HCT116 (cell line): ENCODE measurements at regions not wholly inside any gene's neighbourhood (a gene's known extent, or its start where the extent isn't known, plus 50 kb on each side); places are given as distances from the start of the nearest gene placed in this dataset.

Source experiments
- ATAC-seq: fragments of 200-7000 bp; cut with Tn5 transposase; 2 replicates; pipeline ENCODE4 v1.9.1; 2020; ENCODE audit warnings: mild to moderate bottlenecking, moderate library complexity
- BruUV-seq: library from RNA; stranded (reverse); fragments of 400-500 nt; replicated peaks from 2 replicates; lab custom pipeline; 2021; lab: Mats Ljungman, UMichigan
- CTCF ChIA-PET: fragments of 300-600 bp; sonication (Branson Sonifier 250); formaldehyde crosslinking; loops from one replicate; lab custom pipeline; 2021; ENCODE audit warnings: antibody characterized with exemption; lab: Charles Lee
- POLR2A ChIA-PET: fragments of 300-600, 350-600 bp; sonication (Branson Sonifier 250); formaldehyde crosslinking; loops from one replicate; lab custom pipeline; 2021; ENCODE audit warnings: antibody characterized with exemption; lab: Charles Lee
- RAD21 ChIA-PET, 2 experiments: fragments of 300-600 bp; sonication (Branson Sonifier 250); formaldehyde crosslinking; loops; one replicate each; lab custom pipeline; 2023; ENCODE audit warnings: low total read pairs in 2 of 2; ENCODE audit not compliant: uncharacterized antibody in 2 of 2, unreplicated experiment in 2 of 2, low non-redundant PET in 1 of 2; lab: Charles Lee
- DNase-seq: peaks from one replicate; pipeline ENCODE4 v3.0.0-alpha.2; 2010; ENCODE audit warnings: low read depth, low spot score
- H2AFZ ChIP-seq: fragments of 200-600 bp; shearing (Covaris generic), sonication (generic); 2 replicates; pipeline ENCODE4 v1.6.1; 2017; ENCODE audit warnings: low read depth, mixed run types, mixed read lengths, antibody characterized with exemption, low read length; ENCODE audit not compliant: poor library complexity, severe bottlenecking
- H3K27ac ChIP-seq: 2 replicates; pipeline ENCODE4 v1.5.1; 2012; ENCODE audit warnings: low read depth, low read length
- H3K27me3 ChIP-seq: fragments of 200-600 bp; sonication (generic); 2 replicates; pipeline ENCODE4 v1.6.1; 2016; ENCODE audit warnings: mixed run types, low read length, mixed read lengths; ENCODE audit not compliant: insufficient read depth
- H3K36me3 ChIP-seq, 2 experiments: fragments of 200-500 bp in 1 of 2; fragments of 200-600 bp in 1 of 2; sonication (Bioruptor generic) in 1 of 2; sonication (generic) in 1 of 2; 2 replicates each; pipeline versions ENCODE4 v1.5.1 to v1.6.1; 2014 to 2016; ENCODE audit warnings: low read length in 2 of 2, inconsistent platforms in 1 of 2, mixed read lengths in 1 of 2, mixed run types in 1 of 2; ENCODE audit not compliant: insufficient read depth in 2 of 2, control insufficient read depth in 1 of 2
- H3K4me1 ChIP-seq, 2 experiments: fragments of 200-600 bp in 1 of 2; sonication (generic) in 1 of 2; 2 replicates each; pipeline versions ENCODE4 v1.5.1 to v1.6.1; 2012 to 2017; ENCODE audit warnings: low read length in 2 of 2, inconsistent platforms in 1 of 2, mild to moderate bottlenecking in 1 of 2, mixed read lengths in 1 of 2, mixed run types in 1 of 2, moderate library complexity in 1 of 2; ENCODE audit not compliant: insufficient read depth in 2 of 2, control insufficient read depth in 1 of 2
- H3K4me2 ChIP-seq: fragments of 200-600 bp; sonication (generic); 2 replicates; pipeline ENCODE4 v1.6.1; 2017; ENCODE audit warnings: mixed run types, low read length, mixed read lengths
- H3K4me3 ChIP-seq, 2 experiments: fragments of 200-600 bp in 1 of 2; sonication (generic) in 1 of 2; replicated peaks in 1 of 2; 2 replicates each; pipeline ENCODE4 v1.5.1; 2011 to 2016; ENCODE audit warnings: low read length in 2 of 2, control low read depth in 1 of 2, low read depth in 1 of 2, mild to moderate bottlenecking in 1 of 2, mixed read lengths in 1 of 2, mixed run types in 1 of 2
- H3K79me2 ChIP-seq: fragments of 200-600 bp; sonication (generic); 2 replicates; pipeline ENCODE4 v1.6.1; 2017; ENCODE audit warnings: mild to moderate bottlenecking, mixed run types, low read length, moderate library complexity, mixed read lengths; ENCODE audit not compliant: insufficient read depth
- H3K9ac ChIP-seq: fragments of 200-600 bp; sonication (generic); 2 replicates; pipeline ENCODE4 v1.6.1; 2016; ENCODE audit warnings: low read length, mixed read lengths
- H3K9me2 ChIP-seq: fragments of 200-600 bp; sonication (generic), shearing (Covaris generic); 2 replicates; pipeline ENCODE4 v1.6.1; 2017; ENCODE audit warnings: mixed run types, mild to moderate bottlenecking, moderate library complexity; ENCODE audit not compliant: insufficient read depth
- H3K9me3 ChIP-seq, 2 experiments: fragments of 200-500 bp in 1 of 2; fragments of 200-600 bp in 1 of 2; sonication (Bioruptor generic) in 1 of 2; sonication (generic) in 1 of 2; 2 replicates each; pipeline ENCODE4 v1.6.1; 2014 to 2017; ENCODE audit warnings: low read length in 2 of 2, mixed read lengths in 2 of 2, inconsistent platforms in 1 of 2, low read depth in 1 of 2, mild to moderate bottlenecking in 1 of 2, mixed run types in 1 of 2, moderate library complexity in 1 of 2; ENCODE audit not compliant: control insufficient read depth in 1 of 2, insufficient read depth in 1 of 2
- H4K20me1 ChIP-seq: fragments of 200-600 bp; sonication (generic), shearing (Covaris generic); 2 replicates; pipeline ENCODE4 v1.6.1; 2017; ENCODE audit warnings: mixed run types, mild to moderate bottlenecking, moderate library complexity; ENCODE audit not compliant: insufficient read depth
- CBX3 ChIP-seq: IDR thresholded peaks from 2 replicates; pipeline ENCODE4 v1.6.1; 2012; ENCODE audit warnings: low read depth
- ELF1 ChIP-seq: IDR thresholded peaks from 2 replicates; pipeline ENCODE4 v1.6.1; 2012; ENCODE audit warnings: low read depth, borderline replicate concordance
- EZH2 ChIP-seq: fragments of 200-600 bp; sonication (generic); IDR thresholded peaks from 2 replicates; pipeline ENCODE4 v1.6.1; 2017; ENCODE audit warnings: antibody characterized with exemption, mixed run types
- FOSL1 ChIP-seq: IDR thresholded peaks from 2 replicates; pipeline ENCODE4 v1.6.1; 2012; ENCODE audit warnings: low read depth
- JUND ChIP-seq: IDR thresholded peaks from 2 replicates; pipeline ENCODE4 v1.6.1; 2012
- POLR2A ChIP-seq: IDR thresholded peaks from 2 replicates; pipeline ENCODE4 v1.7.0; 2011; ENCODE audit warnings: borderline replicate concordance; ENCODE audit not compliant: insufficient read depth, insufficient read length; ENCODE audit errors: extremely low read depth
- POLR2AphosphoS5 ChIP-seq: IDR thresholded peaks from 2 replicates; pipeline ENCODE4 v1.6.1; 2011; ENCODE audit warnings: mild to moderate bottlenecking, low read depth, low read length, moderate library complexity
- SIN3A ChIP-seq: IDR thresholded peaks from 2 replicates; pipeline ENCODE4 v1.6.1; 2012; ENCODE audit warnings: low read depth
- SP1 ChIP-seq: IDR thresholded peaks from 2 replicates; pipeline ENCODE4 v1.6.1; 2012; ENCODE audit warnings: low read depth
- SRF ChIP-seq: IDR thresholded peaks from 2 replicates; pipeline ENCODE4 v1.6.1; 2012; ENCODE audit warnings: low read depth
- YY1 ChIP-seq: IDR thresholded peaks from 2 replicates; pipeline ENCODE4 v1.6.1; 2011; ENCODE audit warnings: low read length, low read depth, moderate library complexity, mild to moderate bottlenecking; ENCODE audit not compliant: insufficient replicate concordance; ENCODE audit errors: extremely low read depth
- ZFX ChIP-seq: fragments of 450-650 bp; IDR thresholded peaks from 2 replicates; pipeline ENCODE4 v1.6.1; 2017
- ZNF274 ChIP-seq: fragments of 200-500 bp; sonication (Bioruptor generic); IDR thresholded peaks from 2 replicates; pipeline ENCODE4 v1.6.1; 2014; ENCODE audit warnings: mild to moderate bottlenecking, low read depth, low read length, inconsistent platforms
- intact Hi-C: fragments of 100-400 bp; cut with micrococcal nuclease; formaldehyde crosslinking; loops from 2 replicates; pipeline ENCODE4 v1.10.0; 2022
- TF ChIP-seq, protein P1 (sequence below): IDR thresholded peaks from 2 replicates; pipeline ENCODE4 v1.6.1; 2012; ENCODE audit warnings: low read depth
- TF ChIP-seq, protein P2 (sequence below), 3 experiments: fragments of 200-600 bp in 1 of 3; sonication (generic) in 1 of 3; IDR thresholded peaks in 2 of 3; conservative IDR thresholded peaks in 1 of 3; 2 replicates each; pipeline ENCODE4 v1.5.1; 2012 to 2017; ENCODE audit warnings: low read depth in 2 of 3, low read length in 2 of 3, antibody characterized with exemption in 1 of 3, borderline replicate concordance in 1 of 3, control low read depth in 1 of 3, mild to moderate bottlenecking in 1 of 3, mixed read lengths in 1 of 3, mixed run types in 1 of 3, moderate library complexity in 1 of 3; ENCODE audit not compliant: insufficient read depth in 1 of 3
- TF ChIP-seq, protein P3 (sequence below): IDR thresholded peaks from 2 replicates; pipeline ENCODE4 v1.6.1; 2011; ENCODE audit warnings: mild to moderate bottlenecking, low read length, moderate library complexity; ENCODE audit not compliant: insufficient replicate concordance; ENCODE audit errors: extremely low read depth
- TF ChIP-seq, protein P4 (sequence below): IDR thresholded peaks from 2 replicates; pipeline ENCODE4 v1.6.1; 2012
- TF ChIP-seq, protein P5 (sequence below): IDR thresholded peaks from 2 replicates; pipeline ENCODE4 v1.6.1; 2012

DNA sequence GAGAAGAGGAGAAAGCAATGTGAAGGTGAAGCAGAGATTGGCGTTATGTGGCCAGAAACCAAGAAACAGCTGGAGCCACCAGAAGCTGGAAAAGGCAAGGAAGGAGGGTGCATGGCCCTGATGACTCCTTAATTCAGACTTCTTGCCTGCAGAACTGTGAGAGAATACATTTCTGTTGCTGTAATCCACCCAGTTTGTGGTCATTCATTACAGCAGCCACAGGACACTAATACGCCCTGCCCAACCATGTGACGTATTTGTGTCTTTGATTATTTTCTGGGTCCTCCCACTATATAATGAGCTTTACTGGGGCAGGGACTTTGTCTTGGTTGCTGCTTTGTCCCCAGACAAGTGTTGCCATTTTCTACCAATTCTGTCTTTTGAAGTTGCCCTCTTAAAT, 64.5 kb upstream of the MITF start:
- Histone ChIP-seq H3K27ac (no peak overlapping the region), H3K9me3 (no peaks in the 10 kb centered on the region), H3K79me2 (no peaks in the 10 kb centered on the region), H3K4me1 (no peaks in the 10 kb centered on the region), H3K27me3 (no peaks in the 10 kb centered on the region), H4K20me1 (no peaks in the 10 kb centered on the region), H2AFZ (no peak overlapping the region), H3K4me3 (no peak overlapping the region), H3K9ac (no peak overlapping the region), H3K9me2 (no peaks in the 10 kb centered on the region), H3K36me3 (no peaks in the 10 kb centered on the region), H3K4me2 (no peak overlapping the region)
- ATAC-seq (no peak), DNase-seq (no peak)
- no peak for TF ChIP-seq SIN3A
- TF ChIP-seq ZNF274 = no peak
- TF ChIP-seq, protein P1, sequence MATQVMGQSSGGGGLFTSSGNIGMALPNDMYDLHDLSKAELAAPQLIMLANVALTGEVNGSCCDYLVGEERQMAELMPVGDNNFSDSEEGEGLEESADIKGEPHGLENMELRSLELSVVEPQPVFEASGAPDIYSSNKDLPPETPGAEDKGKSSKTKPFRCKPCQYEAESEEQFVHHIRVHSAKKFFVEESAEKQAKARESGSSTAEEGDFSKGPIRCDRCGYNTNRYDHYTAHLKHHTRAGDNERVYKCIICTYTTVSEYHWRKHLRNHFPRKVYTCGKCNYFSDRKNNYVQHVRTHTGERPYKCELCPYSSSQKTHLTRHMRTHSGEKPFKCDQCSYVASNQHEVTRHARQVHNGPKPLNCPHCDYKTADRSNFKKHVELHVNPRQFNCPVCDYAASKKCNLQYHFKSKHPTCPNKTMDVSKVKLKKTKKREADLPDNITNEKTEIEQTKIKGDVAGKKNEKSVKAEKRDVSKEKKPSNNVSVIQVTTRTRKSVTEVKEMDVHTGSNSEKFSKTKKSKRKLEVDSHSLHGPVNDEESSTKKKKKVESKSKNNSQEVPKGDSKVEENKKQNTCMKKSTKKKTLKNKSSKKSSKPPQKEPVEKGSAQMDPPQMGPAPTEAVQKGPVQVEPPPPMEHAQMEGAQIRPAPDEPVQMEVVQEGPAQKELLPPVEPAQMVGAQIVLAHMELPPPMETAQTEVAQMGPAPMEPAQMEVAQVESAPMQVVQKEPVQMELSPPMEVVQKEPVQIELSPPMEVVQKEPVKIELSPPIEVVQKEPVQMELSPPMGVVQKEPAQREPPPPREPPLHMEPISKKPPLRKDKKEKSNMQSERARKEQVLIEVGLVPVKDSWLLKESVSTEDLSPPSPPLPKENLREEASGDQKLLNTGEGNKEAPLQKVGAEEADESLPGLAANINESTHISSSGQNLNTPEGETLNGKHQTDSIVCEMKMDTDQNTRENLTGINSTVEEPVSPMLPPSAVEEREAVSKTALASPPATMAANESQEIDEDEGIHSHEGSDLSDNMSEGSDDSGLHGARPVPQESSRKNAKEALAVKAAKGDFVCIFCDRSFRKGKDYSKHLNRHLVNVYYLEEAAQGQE = no peak
- no peak for TF ChIP-seq YY1
- TF ChIP-seq, protein P2, sequence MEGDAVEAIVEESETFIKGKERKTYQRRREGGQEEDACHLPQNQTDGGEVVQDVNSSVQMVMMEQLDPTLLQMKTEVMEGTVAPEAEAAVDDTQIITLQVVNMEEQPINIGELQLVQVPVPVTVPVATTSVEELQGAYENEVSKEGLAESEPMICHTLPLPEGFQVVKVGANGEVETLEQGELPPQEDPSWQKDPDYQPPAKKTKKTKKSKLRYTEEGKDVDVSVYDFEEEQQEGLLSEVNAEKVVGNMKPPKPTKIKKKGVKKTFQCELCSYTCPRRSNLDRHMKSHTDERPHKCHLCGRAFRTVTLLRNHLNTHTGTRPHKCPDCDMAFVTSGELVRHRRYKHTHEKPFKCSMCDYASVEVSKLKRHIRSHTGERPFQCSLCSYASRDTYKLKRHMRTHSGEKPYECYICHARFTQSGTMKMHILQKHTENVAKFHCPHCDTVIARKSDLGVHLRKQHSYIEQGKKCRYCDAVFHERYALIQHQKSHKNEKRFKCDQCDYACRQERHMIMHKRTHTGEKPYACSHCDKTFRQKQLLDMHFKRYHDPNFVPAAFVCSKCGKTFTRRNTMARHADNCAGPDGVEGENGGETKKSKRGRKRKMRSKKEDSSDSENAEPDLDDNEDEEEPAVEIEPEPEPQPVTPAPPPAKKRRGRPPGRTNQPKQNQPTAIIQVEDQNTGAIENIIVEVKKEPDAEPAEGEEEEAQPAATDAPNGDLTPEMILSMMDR (IDR thresholded peaks at IDR 0.05 in 2 of 3, conservative IDR thresholded peaks at IDR 0.05 in 1 of 3; ENCODE audit: borderline replicate concordance in 1 of 3, insufficient read depth in 1 of 3, low read depth in 2 of 3, low read length in 2 of 3) = no peak
- TF ChIP-seq SP1 = no peak
- TF ChIP-seq ZFX = no peak
- TF ChIP-seq, protein P3, sequence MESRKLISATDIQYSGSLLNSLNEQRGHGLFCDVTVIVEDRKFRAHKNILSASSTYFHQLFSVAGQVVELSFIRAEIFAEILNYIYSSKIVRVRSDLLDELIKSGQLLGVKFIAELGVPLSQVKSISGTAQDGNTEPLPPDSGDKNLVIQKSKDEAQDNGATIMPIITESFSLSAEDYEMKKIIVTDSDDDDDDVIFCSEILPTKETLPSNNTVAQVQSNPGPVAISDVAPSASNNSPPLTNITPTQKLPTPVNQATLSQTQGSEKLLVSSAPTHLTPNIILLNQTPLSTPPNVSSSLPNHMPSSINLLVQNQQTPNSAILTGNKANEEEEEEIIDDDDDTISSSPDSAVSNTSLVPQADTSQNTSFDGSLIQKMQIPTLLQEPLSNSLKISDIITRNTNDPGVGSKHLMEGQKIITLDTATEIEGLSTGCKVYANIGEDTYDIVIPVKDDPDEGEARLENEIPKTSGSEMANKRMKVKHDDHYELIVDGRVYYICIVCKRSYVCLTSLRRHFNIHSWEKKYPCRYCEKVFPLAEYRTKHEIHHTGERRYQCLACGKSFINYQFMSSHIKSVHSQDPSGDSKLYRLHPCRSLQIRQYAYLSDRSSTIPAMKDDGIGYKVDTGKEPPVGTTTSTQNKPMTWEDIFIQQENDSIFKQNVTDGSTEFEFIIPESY = no peak
- no peak for TF ChIP-seq ELF1
- TF ChIP-seq, protein P4, sequence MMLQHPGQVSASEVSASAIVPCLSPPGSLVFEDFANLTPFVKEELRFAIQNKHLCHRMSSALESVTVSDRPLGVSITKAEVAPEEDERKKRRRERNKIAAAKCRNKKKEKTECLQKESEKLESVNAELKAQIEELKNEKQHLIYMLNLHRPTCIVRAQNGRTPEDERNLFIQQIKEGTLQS = no peak
- TF ChIP-seq, protein P5, sequence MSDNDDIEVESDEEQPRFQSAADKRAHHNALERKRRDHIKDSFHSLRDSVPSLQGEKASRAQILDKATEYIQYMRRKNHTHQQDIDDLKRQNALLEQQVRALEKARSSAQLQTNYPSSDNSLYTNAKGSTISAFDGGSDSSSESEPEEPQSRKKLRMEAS = no peak
- no peak for TF ChIP-seq FOSL1
- TF ChIP-seq EZH2 = no peak
- TF ChIP-seq JUND = no peak
- no peak for TF ChIP-seq POLR2AphosphoS5
- no peak for TF ChIP-seq SRF
- no peak for TF ChIP-seq CBX3
- no peak for TF ChIP-seq POLR2A
- ChIA-PET POLR2A (no interaction called here), CTCF (no interaction called here), RAD21 (no interaction called here)
- no TSS peak for BruUV-seq
- intact Hi-C loops = no loop called here
